Sigmoid colon (tissue), 6 donors: ENCODE measurements at regions not wholly inside any gene's neighbourhood (a gene's known extent, or its start where the extent isn't known, plus 50 kb on each side); places are given as distances from the start of the nearest gene placed in this dataset.

ENCODE experiments used
- DNase-seq: peaks from one replicate; pipeline ENCODE4 v3.0.0-alpha.2; 2019
- H3K27ac ChIP-seq, 4 donors: fragments of 200-600 bp; sonication (generic); one replicate each; pipeline ENCODE4 v1.5.1; 2016 to 2019; ENCODE audit warnings: mild to moderate bottlenecking in 1 of 4
- H3K27me3 ChIP-seq, 3 donors: fragments of 200-600 bp; sonication (generic); one replicate each; pipeline ENCODE4 v1.5.1; 2019; ENCODE audit warnings: mild to moderate bottlenecking in 1 of 3
- H3K36me3 ChIP-seq, 4 donors: fragments of 200-600 bp; sonication (generic); one replicate each; pipeline ENCODE4 v1.5.1; 2016 to 2019
- H3K4me1 ChIP-seq, 4 donors: fragments of 200-600 bp; sonication (generic); one replicate each; pipeline ENCODE4 v1.5.1; 2017 to 2019
- H3K4me3 ChIP-seq, 4 donors: fragments of 200-600 bp; sonication (generic); one replicate each; pipeline ENCODE4 v1.5.1; 2017 to 2019; ENCODE audit warnings: mild to moderate bottlenecking in 2 of 4, moderate library complexity in 1 of 4
- H3K9me3 ChIP-seq, 4 donors: fragments of 200-600 bp in 3 of 4; sonication (generic) in 3 of 4; one replicate each; pipeline versions ENCODE4 v1.5.1 to v1.6.1; 2013 to 2019
- CTCF ChIP-seq, 4 experiments: fragments of 450-650 bp in 3 of 4; fragments of 200-600 bp in 1 of 4; IDR thresholded peaks; one replicate each; pipeline ENCODE4 v1.5.1; 2016 to 2019; ENCODE audit warnings: antibody characterized with exemption in 4 of 4, mild to moderate bottlenecking in 3 of 4, moderate library complexity in 2 of 4
- EP300 ChIP-seq, 4 donors: sonication (generic); formaldehyde crosslinking; IDR thresholded peaks; one replicate each; pipeline ENCODE4 v1.6.1; 2017; ENCODE audit warnings: antibody characterized with exemption in 4 of 4
- POLR2A ChIP-seq, 2 donors: fragments of 450-650 bp; IDR thresholded peaks; one replicate each; pipeline ENCODE4 v1.6.1; 2016; ENCODE audit warnings: antibody characterized with exemption in 2 of 2, mild to moderate bottlenecking in 2 of 2, moderate library complexity in 2 of 2
- POLR2AphosphoS5 ChIP-seq, 4 donors: sonication (generic); formaldehyde crosslinking; IDR thresholded peaks; one replicate each; pipeline ENCODE4 v1.6.1; 2017; ENCODE audit warnings: antibody characterized with exemption in 4 of 4
- WGBS, 2 donors: extraction: QIAGEN DNeasy Blood & Tissue Kit; methylation state at CpG; one replicate each; pipeline ENCODE4 v1.1.7; 2013; 5-methylcytosine and 5-hydroxymethylcytosine counted together
- intact Hi-C: fragments of 100-400 bp; cut with DNase I; formaldehyde crosslinking; loops from one replicate; pipeline ENCODE4 v1.15.1; 2023
- donor health status: healthy with polysubstance abuse.
- donor health status: healthy.

- H3K27ac ChIP-seq, result no peak overlapping the region
- no peak overlapping the region for H3K4me3 ChIP-seq
- no peaks in the 10 kb centered on the region for H3K36me3 ChIP-seq
- 50 to 58% methylated on average over 3 of the region's 3 CpGs for WGBS, 2 donors
- H3K4me1 ChIP-seq, result no peaks in the 10 kb centered on the region
- H3K9me3 ChIP-seq, result no peaks in the 10 kb centered on the region
- intact Hi-C loops, result no loop called here
- no peak for TF ChIP-seq CTCF (IDR thresholded peaks at IDR 0.05)
- TF ChIP-seq POLR2A (IDR thresholded peaks at IDR 0.05), result no peak
- TF ChIP-seq EP300 (IDR thresholded peaks at IDR 0.05), result no peak
- TF ChIP-seq POLR2AphosphoS5 (IDR thresholded peaks at IDR 0.05), result no peak
- DNase-seq, result no peak
- H3K27me3 ChIP-seq, result no peaks in the 10 kb centered on the region
Measured at GRCh38 chr4:187094144-187094543, 370.5 kb upstream of the FAT1 start.

- Histone ChIP-seq H3K4me3 (no peak overlapping the region), H3K9me3 (no peaks in the 10 kb centered on the region), H3K27me3 (no peaks in the 10 kb centered on the region), H3K27ac (no peak overlapping the region), H3K36me3 (no peaks in the 10 kb centered on the region), H3K4me1 (no peaks in the 10 kb centered on the region)
- no peak for DNase-seq
- 46 to 47% methylated on average over 2 of the region's 2 CpGs for WGBS, 2 donors
- no peak for TF ChIP-seq POLR2A (IDR thresholded peaks at IDR 0.05)
- TF ChIP-seq EP300 (IDR thresholded peaks at IDR 0.05), result no peak
- no peak for TF ChIP-seq CTCF (IDR thresholded peaks at IDR 0.05)
- no peak for TF ChIP-seq POLR2AphosphoS5 (IDR thresholded peaks at IDR 0.05)
- intact Hi-C loops, result no loop called here
Measured at GRCh38 chr4:187098429-187098828, 374.8 kb upstream of the FAT1 start.

GRCh38 chr4:187103351-187103750 lies 379.7 kb upstream of the FAT1 start:
- intact Hi-C loops, result no loop called here
- no peaks in the 10 kb centered on the region for H3K4me1 ChIP-seq
- no peak for TF ChIP-seq EP300 (IDR thresholded peaks at IDR 0.05)
- no peak for TF ChIP-seq POLR2A (IDR thresholded peaks at IDR 0.05)
- no peak for TF ChIP-seq POLR2AphosphoS5 (IDR thresholded peaks at IDR 0.05)
- no peak for TF ChIP-seq CTCF (IDR thresholded peaks at IDR 0.05)
- no peak overlapping the region for H3K27ac ChIP-seq
- H3K9me3 ChIP-seq, result no peaks in the 10 kb centered on the region
- WGBS, 2 donors, result 86 to 87% methylated on average over 4 of the region's 4 CpGs
- H3K4me3 ChIP-seq, result no peak overlapping the region
- no peaks in the 10 kb centered on the region for H3K27me3 ChIP-seq
- no peak for DNase-seq
- no peaks in the 10 kb centered on the region for H3K36me3 ChIP-seq

- Histone ChIP-seq H3K9me3 (no peaks in the 10 kb centered on the region), H3K4me3 (no peak overlapping the region), H3K36me3 (no peaks in the 10 kb centered on the region), H3K27me3 (no peaks in the 10 kb centered on the region), H3K27ac (no peak overlapping the region), H3K4me1 (no peaks in the 10 kb centered on the region)
- no peak for DNase-seq
- TF ChIP-seq EP300 (IDR thresholded peaks at IDR 0.05) (no peak), POLR2AphosphoS5 (IDR thresholded peaks at IDR 0.05) (no peak)
- intact Hi-C loops, result no loop called here
- whole genome bisulfite sequencing, 2 donors, result 88 to 89% methylated on average over 3 of the region's 3 CpGs
Measured at GRCh38 chr4:187108845-187109244, 385.2 kb upstream of the FAT1 start.

- intact Hi-C loops, result no loop called here
- no peak for DNase-seq
- Histone ChIP-seq H3K4me1 (no peaks in the 10 kb centered on the region), H3K4me3 (no peak overlapping the region), H3K27me3 (no peaks in the 10 kb centered on the region), H3K9me3 (no peaks in the 10 kb centered on the region), H3K36me3 (no peaks in the 10 kb centered on the region), H3K27ac (no peak overlapping the region)
- TF ChIP-seq POLR2AphosphoS5 (IDR thresholded peaks at IDR 0.05), result no peak
- TF ChIP-seq POLR2A (IDR thresholded peaks at IDR 0.05), result no peak
- TF ChIP-seq EP300 (IDR thresholded peaks at IDR 0.05), result no peak
- TF ChIP-seq CTCF (IDR thresholded peaks at IDR 0.05), result no peak
- WGBS, 2 donors, result 87 to 89% methylated on average over 7 of the region's 7 CpGs
Measured at GRCh38 chr4:187109636-187110035, 386.0 kb upstream of the FAT1 start.
